ENCODE measurements at regions not wholly inside any gene's neighbourhood (a gene's known extent, or its start where the extent isn't known, plus 50 kb on each side); places are given as distances from the start of the nearest gene placed in this dataset.

DNA sequence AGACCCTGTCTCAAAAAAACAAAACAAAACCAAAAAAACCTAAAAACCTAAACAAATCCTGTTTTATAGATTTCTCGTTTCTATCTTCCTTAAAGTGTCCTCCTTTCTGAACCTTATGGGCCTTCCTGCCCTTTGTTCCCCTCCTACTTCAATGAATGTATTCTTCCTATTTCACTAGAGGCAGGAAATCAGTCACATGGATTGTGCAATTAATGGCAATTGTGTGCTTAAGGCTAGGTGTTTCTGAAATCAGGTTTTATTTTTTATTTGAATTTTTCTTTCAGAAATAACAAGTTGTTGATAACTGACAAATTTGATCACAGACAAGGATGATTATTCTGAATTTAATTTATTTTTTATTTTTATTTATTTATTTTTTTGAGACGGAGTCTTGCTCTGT lies 220.6 kb upstream of the SEMA6A start:
- TF ChIP-seq, protein P1, sequence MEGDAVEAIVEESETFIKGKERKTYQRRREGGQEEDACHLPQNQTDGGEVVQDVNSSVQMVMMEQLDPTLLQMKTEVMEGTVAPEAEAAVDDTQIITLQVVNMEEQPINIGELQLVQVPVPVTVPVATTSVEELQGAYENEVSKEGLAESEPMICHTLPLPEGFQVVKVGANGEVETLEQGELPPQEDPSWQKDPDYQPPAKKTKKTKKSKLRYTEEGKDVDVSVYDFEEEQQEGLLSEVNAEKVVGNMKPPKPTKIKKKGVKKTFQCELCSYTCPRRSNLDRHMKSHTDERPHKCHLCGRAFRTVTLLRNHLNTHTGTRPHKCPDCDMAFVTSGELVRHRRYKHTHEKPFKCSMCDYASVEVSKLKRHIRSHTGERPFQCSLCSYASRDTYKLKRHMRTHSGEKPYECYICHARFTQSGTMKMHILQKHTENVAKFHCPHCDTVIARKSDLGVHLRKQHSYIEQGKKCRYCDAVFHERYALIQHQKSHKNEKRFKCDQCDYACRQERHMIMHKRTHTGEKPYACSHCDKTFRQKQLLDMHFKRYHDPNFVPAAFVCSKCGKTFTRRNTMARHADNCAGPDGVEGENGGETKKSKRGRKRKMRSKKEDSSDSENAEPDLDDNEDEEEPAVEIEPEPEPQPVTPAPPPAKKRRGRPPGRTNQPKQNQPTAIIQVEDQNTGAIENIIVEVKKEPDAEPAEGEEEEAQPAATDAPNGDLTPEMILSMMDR (IDR thresholded peaks at IDR 0.05) = no peak
- no peaks in the 10 kb centered on the region for H3K36me3 ChIP-seq (ENCODE audit: control insufficient read depth, insufficient read depth, low read length)
- no peak overlapping the region for H3K4me3 ChIP-seq (ENCODE audit: low read length)
- WGBS (ENCODE audit: insufficient coverage) = 72% methylated on average over 2 of the region's 2 CpGs
- Mint-ChIP-seq H3K27ac (no peak overlapping the region), H3K36me3 (no peaks in the 10 kb centered on the region), H3K4me1 (no peaks in the 10 kb centered on the region), H3K9me3 (peaks cover 7% of the 10 kb centered on the region in 2 donors), H3K4me3 (no peak overlapping the region), H3K27me3 (ENCODE audit: low read depth in 2 of 2) (no peaks in the 10 kb centered on the region)
- intact Hi-C loops (cut with micrococcal nuclease) = no loop called here
- no peaks in the 10 kb centered on the region for H3K4me1 ChIP-seq (ENCODE audit: control insufficient read depth, insufficient read depth, low read length)
- H3K27me3 ChIP-seq (ENCODE audit: control insufficient read depth, insufficient read depth, low read length) = no peaks in the 10 kb centered on the region
- DNase-seq = no peak
- no peak overlapping the region for H3K27ac ChIP-seq (ENCODE audit: low read length)
- no peak for ATAC-seq
- H3K9me3 ChIP-seq (ENCODE audit: control insufficient read depth, insufficient read depth, low read length) = no peaks in the 10 kb centered on the region

DNA sequence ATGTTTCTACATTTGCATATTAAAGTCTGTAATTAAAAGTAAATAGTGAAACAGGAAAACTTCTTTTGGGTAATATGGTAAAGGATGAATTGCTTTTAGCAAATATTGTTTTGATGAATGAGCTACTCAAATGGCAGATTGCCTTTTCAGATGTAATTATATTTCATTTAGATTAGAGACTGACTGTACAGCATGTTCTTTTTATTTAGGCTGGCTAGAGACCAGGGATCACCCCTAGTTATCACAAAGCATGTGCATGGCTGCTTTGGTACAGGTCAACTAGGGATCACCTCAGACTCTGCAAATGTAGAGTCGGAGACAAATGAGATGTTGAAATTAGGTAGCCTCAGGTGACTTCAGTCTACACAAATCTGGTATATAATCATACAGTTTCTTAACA lies 214.9 kb upstream of the SEMA6A start:
- no peaks in the 10 kb centered on the region for H3K36me3 Mint-ChIP-seq
- Histone ChIP-seq H3K27ac (ENCODE audit: low read length) (no peak overlapping the region), H3K9me3 (ENCODE audit: control insufficient read depth, insufficient read depth, low read length) (peaks cover 6% of the 10 kb centered on the region), H3K27me3 (ENCODE audit: control insufficient read depth, insufficient read depth, low read length) (no peaks in the 10 kb centered on the region), H3K4me1 (ENCODE audit: control insufficient read depth, insufficient read depth, low read length) (no peaks in the 10 kb centered on the region), H3K4me3 (ENCODE audit: low read length) (no peak overlapping the region), H3K36me3 (ENCODE audit: control insufficient read depth, insufficient read depth, low read length) (no peaks in the 10 kb centered on the region)
- H3K27ac Mint-ChIP-seq = no peak overlapping the region
- ATAC-seq = peak in 1 of 3 donors; percentile 30
- H3K9me3 Mint-ChIP-seq = peaks cover 7 to 10% of the 10 kb centered on the region in 2 donors
- intact Hi-C loops (cut with micrococcal nuclease) = no loop called here
- WGBS (ENCODE audit: insufficient coverage) = 90% methylated on average over 1 of the region's 1 CpG
- H3K4me1 Mint-ChIP-seq = no peaks in the 10 kb centered on the region
- H3K4me3 Mint-ChIP-seq = no peak overlapping the region
- no peak for DNase-seq
- TF ChIP-seq, protein P1 (IDR thresholded peaks at IDR 0.05) = no peak
- H3K27me3 Mint-ChIP-seq (ENCODE audit: low read depth in 2 of 2) = no peaks in the 10 kb centered on the region

DNA sequence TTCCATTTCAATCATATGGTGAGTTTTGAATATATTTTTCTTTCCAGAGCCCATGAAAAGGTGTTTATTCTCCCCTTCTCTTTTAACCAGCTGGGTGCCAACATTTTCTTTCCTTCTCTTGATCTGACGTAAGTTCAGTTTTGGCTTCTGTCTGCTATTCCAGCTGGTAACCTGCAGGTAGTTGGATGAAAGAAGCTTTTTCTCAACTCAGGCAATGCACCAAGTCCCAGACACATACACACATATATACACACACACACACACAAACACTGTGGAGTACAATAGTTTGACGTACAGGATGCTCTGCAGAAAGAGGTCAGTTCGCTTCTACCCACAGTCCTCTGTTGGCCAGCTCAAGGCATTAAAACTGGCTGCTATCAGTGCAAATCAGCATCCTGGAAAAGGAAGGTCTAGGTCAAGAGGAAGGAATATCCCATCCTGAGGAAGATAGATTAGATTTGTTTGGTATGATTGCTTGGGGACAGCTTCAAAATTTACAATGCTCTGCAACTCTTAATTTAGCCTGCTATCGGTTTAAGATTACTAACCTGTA lies 214.3 kb upstream of the SEMA6A start:
- Histone ChIP-seq H3K27ac (ENCODE audit: low read length) (no peak overlapping the region), H3K36me3 (ENCODE audit: control insufficient read depth, insufficient read depth, low read length) (no peaks in the 10 kb centered on the region), H3K4me3 (ENCODE audit: low read length) (no peak overlapping the region), H3K27me3 (ENCODE audit: control insufficient read depth, insufficient read depth, low read length) (no peaks in the 10 kb centered on the region), H3K9me3 (ENCODE audit: control insufficient read depth, insufficient read depth, low read length) (peaks cover 7% of the 10 kb centered on the region), H3K4me1 (ENCODE audit: control insufficient read depth, insufficient read depth, low read length) (no peaks in the 10 kb centered on the region)
- ATAC-seq = no peak
- Mint-ChIP-seq H3K27ac (no peak overlapping the region), H3K4me3 (no peak overlapping the region), H3K27me3 (ENCODE audit: low read depth in 2 of 2) (no peaks in the 10 kb centered on the region), H3K4me1 (no peaks in the 10 kb centered on the region), H3K36me3 (no peaks in the 10 kb centered on the region), H3K9me3 (peaks cover 9 to 10% of the 10 kb centered on the region in 2 donors)
- DNase-seq = no peak
- TF ChIP-seq, protein P1 (IDR thresholded peaks at IDR 0.05) = no peak
- WGBS (ENCODE audit: insufficient coverage) = 25% methylated on average over 2 of the region's 4 CpGs
- intact Hi-C loops (cut with micrococcal nuclease) = no loop called here

DNA sequence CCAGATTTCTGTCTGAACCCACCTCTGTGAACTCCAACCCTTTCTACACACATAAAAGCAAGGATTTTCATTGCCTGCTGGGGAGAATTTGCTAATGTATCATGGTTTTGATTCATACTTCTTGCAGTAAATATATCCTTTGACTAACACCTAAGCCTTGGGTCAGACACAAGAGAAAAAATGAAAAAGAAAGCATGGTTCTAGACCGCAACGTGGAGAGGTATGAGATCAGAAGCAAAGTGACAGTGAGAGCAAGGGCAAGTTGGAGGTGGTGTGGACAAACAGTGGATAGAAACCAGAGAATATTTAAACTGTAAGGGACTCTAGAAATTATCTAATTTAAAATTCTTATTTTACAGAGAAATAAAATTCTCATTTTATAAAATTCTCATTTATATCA lies 212.9 kb upstream of the SEMA6A start:
- H3K9me3 ChIP-seq (ENCODE audit: control insufficient read depth, insufficient read depth, low read length) = peaks cover 7% of the 10 kb centered on the region
- WGBS (ENCODE audit: insufficient coverage) = 90% methylated on average over 2 of the region's 2 CpGs
- H3K4me1 ChIP-seq (ENCODE audit: control insufficient read depth, insufficient read depth, low read length) = no peaks in the 10 kb centered on the region
- ATAC-seq (no peak), DNase-seq (no peak)
- no peaks in the 10 kb centered on the region for H3K36me3 Mint-ChIP-seq
- H3K27ac Mint-ChIP-seq = no peak overlapping the region
- H3K4me3 ChIP-seq (ENCODE audit: low read length) = no peak overlapping the region
- no peaks in the 10 kb centered on the region for H3K27me3 Mint-ChIP-seq (ENCODE audit: low read depth in 2 of 2)
- no peaks in the 10 kb centered on the region for H3K4me1 Mint-ChIP-seq
- peaks cover 10 to 11% of the 10 kb centered on the region in 2 donors for H3K9me3 Mint-ChIP-seq
- TF ChIP-seq, protein P1 (IDR thresholded peaks at IDR 0.05) = no peak
- intact Hi-C loops (cut with micrococcal nuclease) = no loop called here
- no peak overlapping the region for H3K27ac ChIP-seq (ENCODE audit: low read length)
- H3K27me3 ChIP-seq (ENCODE audit: control insufficient read depth, insufficient read depth, low read length) = no peaks in the 10 kb centered on the region
- H3K36me3 ChIP-seq (ENCODE audit: control insufficient read depth, insufficient read depth, low read length) = no peaks in the 10 kb centered on the region
- H3K4me3 Mint-ChIP-seq = no peak overlapping the region
